Islet precursor cell (in vitro differentiated cells): ENCODE measurements at regions not wholly inside any gene's neighbourhood (a gene's known extent, or its start where the extent isn't known, plus 50 kb on each side); places are given as distances from the start of the nearest gene placed in this dataset.
"Not testable (repeated sequence)": the region's sequence is repeated elsewhere in the genome, so short reads cannot be mapped to it uniquely, and the experiment has no call there.

Source experiments
- DNase-seq: peaks from one replicate; pipeline ENCODE4 v3.0.0-alpha.2; 2018

DNA sequence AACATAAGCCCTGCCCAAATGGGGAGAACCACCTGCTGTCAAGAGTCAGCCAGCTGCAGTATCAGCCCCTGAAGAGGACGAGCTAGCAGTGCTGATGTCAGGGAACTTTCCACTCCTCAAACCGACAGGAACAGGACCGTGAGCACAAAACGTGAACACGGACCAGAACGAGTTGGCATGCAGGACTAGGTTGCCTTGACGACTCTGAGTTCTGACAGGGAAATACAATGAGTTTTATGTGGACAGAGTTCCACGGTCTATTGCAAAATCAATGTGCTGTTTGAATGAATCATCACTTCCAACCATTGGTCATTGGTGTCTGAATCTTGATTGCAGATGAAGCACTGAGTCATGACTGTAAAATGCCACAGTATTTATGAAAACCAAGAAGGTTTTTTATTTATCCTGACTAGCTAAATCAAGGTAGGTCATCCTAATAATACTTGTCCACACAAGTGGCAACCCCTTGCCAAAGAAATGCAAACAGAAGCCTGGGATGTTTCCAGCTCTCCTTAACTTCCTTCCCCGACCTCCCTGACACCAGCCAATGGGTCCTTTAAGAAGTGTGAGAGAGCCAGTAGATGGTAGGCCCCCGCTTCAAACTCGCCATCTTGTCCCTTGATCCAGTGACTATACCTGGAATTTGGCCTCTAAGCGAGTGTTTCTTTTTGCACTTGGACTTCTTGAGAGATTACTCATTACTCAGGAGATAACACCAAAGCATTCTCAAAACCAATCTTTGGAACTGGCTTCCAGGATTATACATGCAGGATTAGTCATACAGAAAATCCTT, 119.6 kb downstream of the ASB7 start:
- DNase-seq: peak; percentile 65

DNA sequence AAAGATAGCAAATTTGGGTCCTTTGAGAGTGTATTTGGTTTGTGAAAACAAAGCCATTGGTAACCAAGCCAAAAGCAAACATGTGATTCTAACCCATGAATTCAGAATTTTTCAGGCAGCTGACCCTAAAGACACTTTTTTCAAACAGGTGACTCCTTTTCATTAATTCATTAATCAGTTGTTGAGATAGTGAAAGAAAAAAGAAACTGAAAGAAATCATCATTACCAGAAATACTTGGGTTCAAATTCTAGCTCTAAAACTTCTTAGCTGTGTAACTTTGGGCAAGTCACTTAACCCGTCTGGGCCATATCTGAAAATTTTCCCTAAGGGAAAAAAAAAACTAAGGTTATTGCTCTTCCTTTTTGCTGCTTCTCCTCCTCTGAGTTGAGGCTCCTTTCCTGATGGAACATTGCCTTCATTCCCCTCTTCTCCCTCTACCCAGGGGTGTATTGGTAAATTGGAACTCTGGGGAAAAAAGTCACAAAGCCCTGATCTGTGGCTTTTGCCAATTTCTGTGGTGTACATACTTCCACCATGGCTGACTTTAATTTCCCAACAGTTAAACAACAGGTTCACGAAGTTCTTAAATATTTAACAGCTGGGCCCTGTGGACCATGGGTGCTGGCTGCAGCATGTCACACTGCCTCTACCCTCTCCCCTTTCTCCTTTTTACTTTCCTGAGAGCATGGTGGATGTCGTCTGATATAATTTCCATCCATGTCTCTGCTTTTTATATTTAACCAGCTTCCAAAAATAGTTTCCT, 120.3 kb downstream of the ASB7 start:
- no peak for DNase-seq

DNA sequence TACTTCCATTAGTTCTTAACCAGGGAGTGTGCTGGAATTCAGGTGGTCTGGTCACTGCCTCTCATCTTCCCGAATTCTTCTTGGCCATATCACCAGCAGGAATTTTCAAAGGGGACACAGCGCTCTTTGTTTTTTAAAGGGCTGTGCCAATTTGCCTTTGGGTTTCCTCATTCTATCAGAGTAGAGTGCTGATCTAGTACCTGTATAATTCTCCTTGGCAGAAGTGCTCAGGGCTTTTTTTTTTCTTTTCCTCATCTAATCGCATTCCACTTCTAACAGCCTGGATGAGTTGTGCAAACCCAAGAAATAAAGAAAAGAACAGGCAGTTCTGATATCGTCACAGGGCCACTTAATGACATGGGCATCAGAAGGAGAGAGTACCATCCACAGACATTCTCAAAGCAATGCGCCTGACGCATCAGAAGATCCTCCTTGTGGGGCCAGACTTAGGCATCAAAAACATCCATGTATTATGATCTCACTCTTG, 121.0 kb downstream of the ASB7 start:
- DNase-seq: peak; percentile 83

DNA sequence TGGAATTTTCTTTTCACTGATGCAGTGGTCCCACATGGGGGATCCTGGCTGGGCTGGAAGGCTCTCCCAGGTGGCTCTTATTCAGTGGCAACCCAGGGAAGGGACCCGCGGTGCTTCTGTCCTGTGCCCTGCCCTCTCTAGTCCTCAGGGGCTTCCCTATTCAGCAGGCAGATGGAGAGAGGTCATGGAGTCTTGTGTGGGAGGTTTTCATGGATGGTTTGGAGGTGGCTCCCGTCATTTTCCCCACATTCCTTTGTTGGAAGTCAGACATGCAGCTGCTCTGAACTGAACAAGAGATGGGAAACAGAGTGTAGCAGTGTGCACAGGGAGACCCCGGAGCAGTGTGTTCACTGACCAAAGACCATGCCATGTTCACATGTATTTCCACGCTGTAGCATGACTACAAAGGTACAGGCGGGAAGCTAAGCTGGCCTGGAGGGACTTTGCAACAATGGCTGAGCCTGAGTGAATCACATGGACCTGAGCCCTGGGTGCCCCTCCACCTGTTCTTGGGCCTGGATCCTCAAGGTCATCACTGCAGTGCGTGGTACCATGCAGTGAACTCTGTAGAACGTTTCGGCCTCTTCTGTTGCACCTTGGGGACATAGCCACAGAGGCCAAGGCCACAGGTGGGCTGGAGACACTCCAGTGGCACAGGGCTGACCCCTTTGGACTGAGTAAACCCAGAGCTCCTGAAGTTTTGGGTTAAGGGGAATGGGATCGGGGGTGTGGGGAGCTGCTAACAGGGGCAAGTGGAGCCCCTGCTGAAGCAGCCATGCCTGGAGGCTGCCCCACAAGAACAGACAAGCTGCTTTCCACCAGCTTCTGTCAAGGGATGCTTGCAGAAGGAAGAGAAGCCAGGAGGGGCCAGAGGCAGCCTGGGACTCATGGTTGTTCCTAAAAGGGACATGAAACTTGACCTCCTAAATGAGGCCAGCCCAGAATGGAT, 123.0 kb downstream of the ASB7 start:
- peak; percentile 70 for DNase-seq

DNA sequence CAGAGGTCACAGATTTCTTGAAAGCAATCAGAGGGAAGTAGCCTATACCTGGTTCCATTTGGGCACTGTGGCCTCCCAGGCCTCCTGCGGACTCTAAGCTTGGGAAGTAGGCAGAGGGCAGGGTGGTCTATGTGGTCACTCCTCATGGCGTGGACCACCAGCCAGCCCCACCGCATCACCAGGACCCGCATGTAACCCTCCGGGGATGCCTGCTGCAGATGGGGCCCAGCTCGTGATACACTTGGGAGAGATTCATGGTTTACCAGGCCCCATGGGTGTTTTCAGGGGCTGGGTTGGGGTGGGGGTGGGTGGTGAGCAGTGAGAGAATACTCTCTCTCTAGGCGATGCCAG, 123.7 kb downstream of the ASB7 start:
- DNase-seq: no peak

DNA sequence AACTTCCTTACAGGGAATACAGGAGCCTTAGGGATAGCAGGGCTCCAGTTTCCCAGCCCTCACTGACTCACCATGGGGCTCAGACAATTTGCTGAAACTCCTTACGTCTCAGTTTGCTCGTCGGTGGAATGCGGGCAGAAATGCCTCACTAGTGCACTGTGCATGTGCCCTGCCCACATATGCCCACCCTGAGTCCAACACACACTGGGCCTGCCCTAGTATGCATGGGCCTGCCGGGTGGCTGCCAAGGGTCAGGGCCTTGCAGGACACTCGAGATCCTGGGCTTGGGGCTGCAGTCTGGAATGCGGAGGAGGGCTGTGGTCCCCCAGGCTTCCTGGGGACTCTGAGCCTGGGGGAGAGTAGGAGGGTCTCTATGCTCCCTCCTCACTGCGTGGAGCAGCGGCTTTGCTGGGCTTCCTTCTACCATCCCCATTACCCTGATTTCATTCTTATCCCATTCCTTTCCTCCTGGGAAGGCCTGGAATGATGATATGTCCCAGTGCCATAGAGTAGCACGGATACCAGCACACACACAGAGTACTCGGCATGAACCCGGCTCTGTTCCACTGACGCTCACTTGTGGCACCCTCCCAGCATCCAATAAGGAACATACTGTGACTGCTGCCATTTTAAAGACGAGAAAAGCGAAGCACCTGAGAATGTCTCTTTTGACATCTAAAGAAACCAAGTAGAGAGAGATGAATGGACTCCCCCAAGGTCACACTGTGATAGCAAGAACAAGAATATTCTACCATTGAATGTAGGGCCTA, 124.2 kb downstream of the ASB7 start:
- DNase-seq: peak; percentile 74

DNA sequence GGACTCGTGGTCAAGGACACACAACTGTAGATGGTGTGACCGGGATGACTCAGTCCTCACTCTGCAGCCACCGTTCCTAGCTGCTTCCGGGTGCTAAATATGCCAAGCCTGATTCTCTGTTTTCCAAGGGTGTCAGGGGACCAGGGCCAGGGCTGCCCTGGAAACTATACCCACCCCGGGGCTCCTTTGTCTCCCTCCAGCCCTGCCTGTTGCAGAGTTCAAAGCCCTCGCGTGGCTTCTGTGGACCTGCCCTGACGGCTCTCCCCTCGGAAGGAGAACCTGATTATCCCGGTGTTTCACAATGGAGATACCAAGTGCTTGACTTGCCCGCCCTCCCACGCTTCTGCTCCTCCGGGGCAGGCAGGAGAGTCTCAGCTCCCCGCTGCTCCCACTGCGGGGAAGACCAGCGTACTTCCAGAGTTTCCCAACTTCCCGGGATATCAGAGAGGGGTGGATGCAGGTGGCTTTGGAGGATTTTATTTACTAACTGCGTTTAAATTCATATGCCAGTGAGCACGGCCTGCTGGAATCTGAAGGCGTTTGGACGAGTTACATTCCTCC, 125.0 kb downstream of the ASB7 start:
- no peak for DNase-seq

DNA sequence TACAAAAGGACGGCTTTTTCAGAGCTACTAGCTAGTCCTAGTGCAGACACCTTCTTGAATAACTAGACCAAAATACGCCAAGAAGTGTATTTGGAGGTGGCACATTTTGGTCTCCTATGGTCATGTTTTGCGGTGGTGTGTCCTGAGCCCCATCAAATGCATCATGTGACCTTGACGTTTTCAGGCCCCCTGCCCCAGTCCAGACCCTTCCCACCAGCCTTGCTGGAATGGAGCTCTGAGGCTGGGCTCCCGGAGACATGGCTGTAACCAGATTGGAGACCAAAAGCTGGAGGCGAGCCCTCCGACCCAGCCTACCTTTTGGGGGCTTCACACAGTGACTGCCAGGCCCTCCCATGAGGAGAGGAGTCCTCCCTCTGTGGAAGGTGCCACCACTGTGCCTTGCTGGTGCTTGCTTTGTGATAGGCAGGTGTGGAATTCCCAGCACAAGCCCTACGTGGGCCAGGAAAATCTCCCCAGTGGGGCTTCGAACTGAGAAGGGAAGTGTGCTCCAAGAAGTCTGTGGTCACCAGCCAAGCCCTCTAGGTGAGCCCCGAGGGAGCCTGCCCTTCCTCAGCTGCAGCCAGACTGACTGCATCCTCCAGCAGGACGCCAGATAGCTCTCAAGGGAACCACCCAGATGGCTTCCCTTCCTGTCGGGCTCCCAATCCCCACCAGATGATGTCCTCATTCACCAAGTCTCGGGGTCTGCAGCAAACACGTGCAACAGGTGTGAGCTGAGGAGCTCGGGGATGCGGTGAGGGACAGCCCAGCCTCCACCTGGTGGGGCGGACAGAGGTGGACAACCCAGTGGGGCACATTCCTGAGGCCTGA, 126.2 kb downstream of the ASB7 start:
- DNase-seq: peak; percentile 52

DNA sequence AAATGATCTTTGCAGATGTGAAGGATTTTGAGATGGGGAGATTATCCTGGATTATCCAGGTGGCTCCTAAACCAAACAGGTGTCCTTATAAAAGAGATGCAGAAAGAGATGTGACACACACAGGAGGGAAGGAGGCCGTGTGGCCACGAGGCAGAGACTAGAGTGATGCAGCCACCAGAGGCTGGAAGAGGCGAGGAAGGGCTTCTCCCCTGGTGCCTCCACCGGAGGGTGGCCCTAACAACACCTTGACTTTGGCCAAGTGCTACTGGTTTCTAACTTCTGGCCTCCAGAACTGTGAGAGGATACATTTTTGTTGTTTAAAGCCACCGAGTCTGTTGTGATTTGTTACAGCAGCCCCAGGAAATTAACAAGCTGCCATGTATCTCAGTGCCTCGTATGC, 127.1 kb downstream of the ASB7 start:
- no peak for DNase-seq

DNA sequence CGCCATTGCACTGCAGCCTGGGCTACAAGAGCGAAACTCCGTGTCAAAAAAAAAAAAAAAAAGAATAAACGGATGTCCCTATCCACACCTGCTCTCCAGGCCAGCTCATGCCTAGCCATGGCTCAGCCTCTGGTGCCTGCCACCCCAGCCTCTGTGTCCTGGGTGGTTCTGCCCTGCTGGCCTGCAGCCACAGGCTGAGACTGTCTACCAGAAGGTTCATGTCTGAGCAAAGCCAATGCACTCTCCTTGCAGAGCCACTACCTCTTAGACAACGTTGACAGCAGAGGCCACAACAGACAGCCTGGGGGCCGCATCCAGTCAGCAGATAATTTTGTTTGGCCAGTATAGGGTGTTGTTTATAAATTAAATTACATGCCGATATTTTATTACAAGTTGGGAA, 127.7 kb downstream of the ASB7 start:
- DNase-seq: no peak

DNA sequence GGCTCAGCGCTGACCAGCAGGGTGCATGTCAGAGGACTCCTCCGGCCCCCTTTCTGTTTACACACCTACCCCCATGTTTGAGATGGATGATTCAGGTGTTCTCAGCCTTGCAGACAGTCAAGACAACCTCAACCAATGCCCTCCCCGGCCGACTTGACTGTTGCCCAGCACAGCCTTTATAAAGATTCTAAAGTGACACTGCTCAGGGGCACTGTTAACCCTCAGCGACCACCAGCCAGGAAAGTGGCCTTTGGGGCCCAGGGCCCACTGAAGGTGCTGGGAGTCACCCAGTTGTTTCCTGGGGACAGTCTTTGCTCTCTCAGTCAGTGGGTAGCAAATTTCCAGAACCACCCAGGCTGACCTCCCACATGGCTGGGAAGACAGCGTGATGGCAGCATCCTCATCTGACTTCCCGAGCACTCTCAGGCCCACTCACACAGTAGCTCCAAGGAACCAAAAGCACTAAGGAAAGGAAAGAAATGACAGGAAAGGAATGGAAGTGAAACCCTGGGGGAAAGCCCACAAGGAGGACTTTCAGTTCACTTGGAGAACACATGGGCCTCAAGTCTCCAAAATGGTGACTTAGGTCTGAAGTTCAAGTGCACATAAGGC, 128.4 kb downstream of the ASB7 start:
- DNase-seq: no peak

DNA sequence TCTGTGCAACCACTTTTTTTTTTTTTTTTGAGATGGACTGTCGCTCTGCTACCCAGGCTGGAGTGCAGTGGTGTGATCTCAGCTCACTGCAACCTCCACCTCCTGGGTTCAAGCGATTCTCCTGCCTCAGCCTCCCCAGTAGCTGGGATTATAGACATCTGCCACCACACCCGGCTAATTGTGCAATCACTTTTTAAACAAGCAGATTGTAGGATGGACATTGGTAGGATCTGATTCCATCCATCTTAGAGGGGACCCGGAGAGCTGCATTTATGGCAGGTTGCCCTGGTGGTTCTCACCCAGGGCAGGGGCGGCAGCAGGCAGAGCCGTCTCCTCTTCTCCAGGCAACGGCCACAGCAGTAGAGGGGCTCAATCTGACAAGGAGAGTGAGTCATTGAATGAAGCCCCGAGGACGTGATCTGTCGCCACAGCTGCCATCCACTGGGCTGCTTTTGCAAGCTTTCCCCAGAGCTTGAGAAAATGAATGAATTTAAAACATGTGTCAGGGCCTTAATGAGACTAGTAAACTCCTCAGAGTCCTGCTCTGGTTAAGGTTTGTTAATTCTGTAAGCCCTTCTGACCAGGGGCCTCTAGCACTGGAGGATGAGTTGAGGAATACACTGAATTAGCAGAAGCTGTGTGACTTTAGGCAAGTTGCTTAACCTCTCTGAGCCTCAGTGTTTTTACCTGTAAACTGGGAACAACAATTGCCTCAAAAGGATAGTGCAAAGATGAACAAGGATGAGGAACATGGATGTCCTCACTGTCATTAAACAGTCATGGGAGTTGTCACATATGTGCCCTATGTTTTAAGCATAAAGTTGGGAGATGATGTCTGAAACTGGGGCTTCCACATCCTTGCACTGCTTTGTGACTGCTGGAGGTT, 129.1 kb downstream of the ASB7 start:
- peak; percentile 92 for DNase-seq

DNA sequence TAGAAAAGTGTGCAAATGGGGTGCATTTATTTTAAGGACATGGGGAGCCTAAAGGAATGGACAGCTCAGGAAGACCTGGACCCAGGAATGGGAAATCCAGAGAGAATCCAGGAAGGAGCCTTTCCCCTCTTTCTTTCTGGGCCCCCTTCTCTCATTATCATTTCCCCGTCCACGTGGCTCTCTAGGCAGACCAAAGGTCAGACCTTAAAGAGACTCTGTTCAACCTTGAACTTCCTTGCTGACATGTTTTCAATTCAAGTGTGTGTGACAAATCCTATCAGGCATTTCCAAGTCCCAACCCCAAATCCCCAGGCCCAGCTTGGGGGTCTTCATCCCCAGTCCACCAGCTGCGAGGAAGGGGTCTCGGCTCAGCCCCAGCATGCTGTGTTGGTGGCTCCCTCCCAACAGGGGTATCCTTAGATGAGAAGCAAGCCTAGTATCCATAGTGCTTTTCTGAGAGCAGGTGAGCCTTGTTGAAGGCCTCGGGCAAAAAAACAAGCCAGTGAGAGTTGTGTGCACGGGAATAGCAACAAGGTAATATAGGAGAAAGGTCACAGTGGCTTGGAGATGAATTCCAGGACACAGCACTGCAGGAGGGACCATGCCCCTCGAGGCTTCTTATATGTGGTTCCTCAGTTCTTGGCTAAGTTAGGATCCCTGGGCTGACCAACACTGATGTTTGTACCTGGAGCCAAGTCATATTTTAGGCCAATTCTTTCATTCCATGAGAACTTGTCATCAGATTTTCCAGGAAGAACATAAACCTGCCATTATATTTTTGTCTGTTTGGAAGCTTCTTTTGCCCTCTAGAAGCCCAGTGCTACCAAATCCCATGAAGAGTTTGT, 130.0 kb downstream of the ASB7 start:
- DNase-seq: peak; percentile 61

DNA sequence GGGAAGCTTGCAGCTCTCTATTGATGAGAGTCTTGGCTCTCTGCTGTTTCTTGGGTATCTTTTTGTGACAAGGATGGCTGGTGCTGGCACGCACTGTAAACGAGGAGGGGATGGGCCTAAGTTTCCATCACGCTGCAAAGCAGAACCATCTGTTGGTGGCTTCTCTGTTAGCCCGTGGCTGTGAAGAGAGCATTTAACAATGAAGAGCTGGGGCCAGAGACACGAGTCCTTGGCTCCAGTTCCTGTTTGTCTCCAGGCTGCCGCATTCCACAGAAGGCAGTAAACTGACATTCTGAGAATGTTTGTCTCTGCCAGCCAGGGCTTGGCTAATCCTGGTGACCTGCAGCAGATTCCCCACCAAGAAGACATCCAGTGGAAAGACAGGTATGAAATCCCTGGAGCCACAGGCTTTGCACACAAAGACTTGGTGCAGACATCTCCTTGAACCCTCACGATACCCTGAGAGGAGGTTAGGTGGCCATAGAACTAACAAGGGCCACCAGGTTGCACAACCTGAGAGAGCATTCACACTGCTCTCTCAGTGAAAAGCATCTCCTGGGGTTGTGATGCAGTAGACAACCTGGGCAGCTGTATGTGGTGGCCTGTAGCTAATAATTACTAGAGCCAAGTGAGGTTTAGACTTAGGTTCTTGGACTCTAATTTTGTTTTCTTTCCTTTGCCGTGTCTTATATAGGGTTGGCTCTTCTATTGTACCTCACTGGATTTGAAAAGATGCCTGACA, 130.9 kb downstream of the ASB7 start:
- peak; percentile 92 for DNase-seq

DNA sequence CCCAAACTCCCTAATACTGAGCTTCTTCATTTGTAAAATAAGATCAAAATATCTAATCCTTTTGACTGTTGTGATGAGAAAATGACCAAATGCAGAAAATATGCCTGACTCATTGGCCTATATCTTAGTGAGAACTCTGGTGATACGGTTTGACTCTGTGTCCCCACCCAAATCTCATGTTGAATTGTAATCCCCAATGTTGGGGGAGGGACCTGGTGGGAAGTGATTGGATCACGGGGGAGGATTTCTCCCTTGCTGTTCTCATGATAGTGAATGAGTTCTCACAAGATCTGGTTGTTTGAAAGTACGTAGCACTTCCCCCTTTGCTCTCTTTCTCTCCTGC, 131.4 kb downstream of the ASB7 start:
- DNase-seq: not testable (repeated sequence)

DNA sequence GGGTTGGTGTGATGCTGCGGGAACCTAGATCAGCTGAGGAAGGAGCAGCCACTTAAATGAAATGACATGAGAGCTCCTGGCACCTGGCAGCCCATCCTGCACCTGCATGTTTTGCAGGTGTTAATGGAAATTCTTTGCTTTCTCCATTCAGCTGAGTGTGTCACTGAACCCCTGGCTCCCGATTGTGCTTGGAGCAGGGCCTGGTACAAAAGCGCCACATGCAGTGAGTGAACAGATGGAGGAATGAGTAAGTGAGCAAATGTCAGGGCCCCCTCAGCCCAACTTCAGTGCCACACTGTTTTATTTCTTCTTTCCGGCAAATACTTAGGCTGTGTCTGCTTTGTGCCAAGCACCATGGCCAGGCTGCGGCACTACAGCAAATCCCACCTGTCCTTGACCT, 132.2 kb downstream of the ASB7 start:
- no peak for DNase-seq

DNA sequence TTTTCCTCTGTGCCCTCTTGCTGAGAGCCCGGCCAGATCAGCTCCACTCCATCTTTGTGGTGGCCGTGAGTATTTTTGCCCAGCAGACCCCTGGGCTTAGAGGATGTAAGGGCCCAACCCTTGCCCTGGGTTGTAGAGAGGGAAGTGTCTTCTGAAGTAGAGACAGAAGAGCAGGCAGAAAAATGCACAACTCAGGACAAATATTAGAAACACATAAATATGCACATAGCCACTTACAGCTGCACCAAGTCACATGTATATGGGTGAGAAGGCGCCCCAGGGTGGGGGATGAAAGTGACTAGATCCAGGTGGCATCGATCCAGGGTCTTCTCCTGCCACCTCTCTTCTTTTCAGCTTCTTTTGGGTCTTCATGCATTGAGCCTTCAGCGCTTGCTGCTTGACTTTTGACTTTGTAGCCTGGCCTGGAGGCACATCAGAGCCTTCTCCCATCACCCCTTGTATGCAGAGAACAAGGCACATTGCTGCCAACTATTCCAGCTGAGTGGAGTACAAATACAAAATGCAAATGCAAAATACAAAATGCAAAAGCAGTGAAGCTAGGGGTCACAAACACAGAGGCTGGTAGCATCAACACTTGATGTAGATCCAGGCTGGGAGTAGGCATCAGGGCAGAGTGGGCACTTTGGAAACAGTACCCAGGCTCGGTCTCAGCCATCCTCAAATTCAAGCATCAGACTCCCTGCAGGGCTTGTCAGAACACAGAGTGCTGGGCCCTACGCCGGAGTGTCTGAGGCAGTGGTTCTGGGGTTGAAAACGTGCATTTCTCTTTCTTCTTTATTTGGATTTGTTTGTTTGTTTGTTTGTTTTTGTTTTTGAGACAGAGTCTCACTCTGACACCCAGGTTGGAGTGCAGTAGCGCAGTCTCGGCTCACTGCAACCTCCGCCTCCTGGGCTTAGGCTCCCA, 133.0 kb downstream of the ASB7 start:
- no peak for DNase-seq
